H1 (cell line): ENCODE measurements at regions not wholly inside any gene's neighbourhood (a gene's known extent, or its start where the extent isn't known, plus 50 kb on each side); places are given as distances from the start of the nearest gene placed in this dataset.

Experiments used
- CTCF ChIA-PET: fragments of 300-600 bp; sonication (Branson Sonifier 250); formaldehyde crosslinking; loops from one replicate; lab custom pipeline; 2021; ENCODE audit not compliant: partially characterized antibody; lab: Charles Lee
- POLR2A ChIA-PET: fragments of 300-600 bp; sonication (Branson Sonifier 250); formaldehyde crosslinking; loops from one replicate; lab custom pipeline; 2021; ENCODE audit warnings: inconsistent platforms; ENCODE audit not compliant: partially characterized antibody; lab: Charles Lee
- DNase-seq, 2 experiments: peaks; one replicate each; pipeline versions ENCODE4 v3.0.0 to v3.0.0-alpha.2; 2010 to 2022; ENCODE audit warnings: low spot score in 2 of 2, low read depth in 1 of 2, mixed read lengths in 1 of 2
- FAIRE-seq: peaks from 2 replicates; lab custom pipeline; 2011; peaks lifted over from hg19 to GRCh38; lab: Jason Lieb, UNC
- H2AFZ ChIP-seq: 2 replicates; pipeline ENCODE4 v1.8.1; 2012; ENCODE audit warnings: low read length, inconsistent platforms
- H2AK5ac ChIP-seq: 2 replicates; pipeline ENCODE4 v1.6.1; 2013; ENCODE audit warnings: low read depth, low read length
- H2BK120ac ChIP-seq: replicated peaks from 2 replicates; pipeline ENCODE3; 2013; ENCODE audit warnings: low read depth, low read length, inconsistent platforms
- H2BK12ac ChIP-seq: 2 replicates; pipeline ENCODE4 v1.6.1; 2013; ENCODE audit warnings: low read depth, low read length
- H2BK15ac ChIP-seq: 2 replicates; pipeline ENCODE4 v1.6.1; 2013; ENCODE audit warnings: low read length
- H2BK20ac ChIP-seq: 2 replicates; pipeline ENCODE4 v1.6.1; 2013; ENCODE audit warnings: low read length
- H2BK5ac ChIP-seq: 2 replicates; pipeline ENCODE4 v1.6.1; 2013; ENCODE audit warnings: low read depth, low read length
- H3K14ac ChIP-seq: 2 replicates; pipeline ENCODE4 v1.6.1; 2013; ENCODE audit warnings: inconsistent platforms; ENCODE audit not compliant: insufficient read length
- H3K18ac ChIP-seq: 2 replicates; pipeline ENCODE4 v1.6.1; 2013; ENCODE audit warnings: low read length; ENCODE audit errors: extremely low read depth
- H3K23ac ChIP-seq: 2 replicates; pipeline ENCODE4 v1.6.1; 2013; ENCODE audit warnings: inconsistent platforms; ENCODE audit not compliant: insufficient read length
- H3K23me2 ChIP-seq: 2 replicates; pipeline ENCODE4 v1.6.1; 2013; ENCODE audit warnings: low read depth, low read length
- H3K27ac ChIP-seq: 2 replicates; pipeline ENCODE4 v1.6.1; 2011; ENCODE audit warnings: low read depth, low read length, inconsistent platforms
- H3K27me3 ChIP-seq, 4 experiments: replicated peaks in 1 of 4; 1 replicate in 1 of 4; 2 replicates in 3 of 4; pipeline versions ENCODE4 v1.6.1 to v1.8.1; 2011 to 2013; ENCODE audit warnings: low read length in 3 of 4, mild to moderate bottlenecking in 3 of 4, inconsistent platforms in 2 of 4, mixed read lengths in 2 of 4, moderate library complexity in 1 of 4; ENCODE audit not compliant: control insufficient read depth in 3 of 4, insufficient read depth in 3 of 4; ENCODE audit errors: extremely low read depth in 1 of 4
- H3K36me3 ChIP-seq, 4 experiments: 2 replicates each; pipeline versions ENCODE4 v1.6.1 to v1.8.1; 2011 to 2013; ENCODE audit warnings: mild to moderate bottlenecking in 4 of 4, low read length in 3 of 4, moderate library complexity in 2 of 4, control low read depth in 1 of 4, inconsistent platforms in 1 of 4; ENCODE audit not compliant: insufficient read depth in 4 of 4, control insufficient read depth in 2 of 4
- H3K4ac ChIP-seq: replicated peaks from 2 replicates; pipeline ENCODE3; 2013; ENCODE audit warnings: low read length, low read depth, mixed read lengths, inconsistent platforms; ENCODE audit not compliant: insufficient read length
- H3K4me1 ChIP-seq, 4 experiments: replicated peaks in 1 of 4; 1 replicate in 1 of 4; 2 replicates in 3 of 4; pipeline versions ENCODE4 v1.6.1 to v1.8.1; 2011 to 2013; ENCODE audit warnings: low read length in 3 of 4, inconsistent platforms in 2 of 4, mixed read lengths in 1 of 4; ENCODE audit not compliant: insufficient read depth in 4 of 4, control insufficient read depth in 3 of 4
- H3K4me2 ChIP-seq, 2 experiments: 2 replicates each; pipeline versions ENCODE4 v1.6.1 to v1.8.1; 2011 to 2013; ENCODE audit warnings: low read depth in 2 of 2, low read length in 2 of 2, control low read depth in 1 of 2, inconsistent platforms in 1 of 2, mild to moderate bottlenecking in 1 of 2; ENCODE audit not compliant: insufficient read depth in 1 of 2
- H3K4me3 ChIP-seq, 4 experiments: fragments of 200-600, 300-600 bp in 1 of 4; sonication (generic), shearing (Covaris generic), sonication (Bioruptor Twin) in 1 of 4; 2 replicates each; pipeline versions ENCODE4 v1.5.1 to v1.8.1; 2011 to 2016; ENCODE audit warnings: low read length in 4 of 4, low read depth in 3 of 4, control low read depth in 2 of 4, inconsistent platforms in 2 of 4, mild to moderate bottlenecking in 2 of 4, mixed read lengths in 1 of 4, moderate library complexity in 1 of 4; ENCODE audit not compliant: insufficient read depth in 2 of 4; ENCODE audit errors: extremely low read depth in 1 of 4
- H3K56ac ChIP-seq: replicated peaks from 2 replicates; pipeline ENCODE3; 2013; ENCODE audit warnings: low read depth, mild to moderate bottlenecking, mixed read lengths, low read length, inconsistent platforms; ENCODE audit not compliant: insufficient read length
- H3K79me1 ChIP-seq: 2 replicates; pipeline ENCODE4 v1.6.1; 2013; ENCODE audit warnings: low read depth, low read length, control low read depth
- H3K79me2 ChIP-seq, 2 experiments: 2 replicates each; pipeline versions ENCODE4 v1.6.1 to v1.8.1; 2012 to 2013; ENCODE audit warnings: low read length in 2 of 2, mild to moderate bottlenecking in 2 of 2, inconsistent platforms in 1 of 2; ENCODE audit not compliant: insufficient read depth in 2 of 2, control insufficient read depth in 1 of 2
- H3K9ac ChIP-seq, 4 experiments: replicated peaks in 1 of 4; 1 replicate in 1 of 4; 2 replicates in 3 of 4; pipeline versions ENCODE4 v1.6.1 to v1.8.1; 2011 to 2013; ENCODE audit warnings: low read depth in 3 of 4, low read length in 3 of 4, control low read depth in 2 of 4, mild to moderate bottlenecking in 2 of 4, moderate library complexity in 2 of 4, inconsistent platforms in 1 of 4; ENCODE audit errors: extremely low read depth in 1 of 4
- H3K9me3 ChIP-seq, 2 experiments: 2 replicates each; pipeline versions ENCODE4 v1.6.1 to v1.8.1; 2012 to 2013; ENCODE audit warnings: mild to moderate bottlenecking in 2 of 2, moderate library complexity in 2 of 2, control low read depth in 1 of 2, inconsistent platforms in 1 of 2, low read depth in 1 of 2, low read length in 1 of 2, mixed read lengths in 1 of 2; ENCODE audit not compliant: insufficient read depth in 2 of 2
- H4K20me1 ChIP-seq, 2 experiments: replicated peaks in 1 of 2; 2 replicates each; pipeline versions ENCODE3 to v1.8.1; 2011 to 2013; ENCODE audit warnings: inconsistent platforms in 2 of 2, low read length in 2 of 2, mild to moderate bottlenecking in 1 of 2; ENCODE audit not compliant: insufficient read depth in 2 of 2, control insufficient read depth in 1 of 2
- H4K5ac ChIP-seq: 2 replicates; pipeline ENCODE4 v1.6.1; 2013; ENCODE audit warnings: low read length, low read depth, mixed read lengths, inconsistent platforms; ENCODE audit not compliant: insufficient read length
- H4K8ac ChIP-seq: 2 replicates; pipeline ENCODE4 v1.8.0; 2013; ENCODE audit warnings: mild to moderate bottlenecking, moderate library complexity, low read length, inconsistent platforms; ENCODE audit not compliant: insufficient read depth; ENCODE audit errors: extremely low read depth
- H4K91ac ChIP-seq: replicated peaks from 2 replicates; pipeline ENCODE3; 2013; ENCODE audit warnings: low read length, mixed read lengths, inconsistent platforms; ENCODE audit not compliant: insufficient read length
- BRCA1 ChIP-seq: IDR thresholded peaks from 2 replicates; pipeline ENCODE4 v1.6.1; 2012; ENCODE audit warnings: low read depth, low read length, improper control_type of control experiment
- CREB1 ChIP-seq: IDR thresholded peaks from 2 replicates; pipeline ENCODE4 v1.6.1; 2012; ENCODE audit warnings: inconsistent platforms
- HDAC6 ChIP-seq: IDR thresholded peaks from one replicate; pipeline ENCODE4 v1.7.1; 2012; ENCODE audit warnings: low read depth, mild to moderate bottlenecking, inconsistent platforms, low read length, moderate library complexity
- JUN ChIP-seq: IDR thresholded peaks from 2 replicates; pipeline ENCODE4 v1.6.1; 2011; ENCODE audit warnings: low read depth, mild to moderate bottlenecking, improper control_type of control experiment, low read length
- JUND ChIP-seq: IDR thresholded peaks from 2 replicates; pipeline ENCODE4 v1.6.1; 2011; ENCODE audit warnings: mild to moderate bottlenecking, improper control_type of control experiment, low read length
- KDM4A ChIP-seq: IDR thresholded peaks from one replicate; pipeline ENCODE4 v1.7.1; 2012; ENCODE audit warnings: low read depth, mild to moderate bottlenecking, moderate library complexity, low read length, inconsistent platforms; ENCODE audit not compliant: severe bottlenecking
- PHF8 ChIP-seq: fragments of 200-600 bp; sonication (generic); conservative IDR thresholded peaks from 2 replicates; pipeline ENCODE4 v1.7.1; 2012; ENCODE audit warnings: low read depth, mild to moderate bottlenecking, inconsistent platforms, low read length, moderate library complexity
- POLR2A ChIP-seq, 2 experiments: IDR thresholded peaks; 1 replicate in 1 of 2; 2 replicates in 1 of 2; pipeline ENCODE4 v1.6.1; 2011; ENCODE audit warnings: low read depth in 2 of 2, low read length in 2 of 2, mild to moderate bottlenecking in 2 of 2; ENCODE audit errors: control extremely low read depth in 1 of 2
- POLR2AphosphoS5 ChIP-seq: IDR thresholded peaks from 2 replicates; pipeline ENCODE4 v1.6.1; 2011; ENCODE audit warnings: low read depth, low read length
- POU5F1 ChIP-seq: IDR thresholded peaks from 2 replicates; pipeline ENCODE4 v1.6.1; 2011; ENCODE audit warnings: low read depth, mild to moderate bottlenecking, low read length, moderate library complexity
- RAD21 ChIP-seq, 2 experiments: IDR thresholded peaks in 1 of 2; conservative IDR thresholded peaks in 1 of 2; 2 replicates each; pipeline ENCODE4 v1.6.1; 2011; ENCODE audit warnings: low read depth in 2 of 2, low read length in 2 of 2, improper control_type of control experiment in 1 of 2, inconsistent platforms in 1 of 2, mild to moderate bottlenecking in 1 of 2, moderate library complexity in 1 of 2
- RXRA ChIP-seq: IDR thresholded peaks from 2 replicates; pipeline ENCODE4 v1.6.1; 2011; ENCODE audit warnings: low read depth, mild to moderate bottlenecking, low read length, moderate library complexity; ENCODE audit not compliant: insufficient read depth
- SIN3A ChIP-seq, 2 experiments: IDR thresholded peaks in 1 of 2; conservative IDR thresholded peaks in 1 of 2; 2 replicates each; pipeline ENCODE4 v1.6.1; 2011 to 2012; ENCODE audit warnings: low read length in 2 of 2, improper control_type of control experiment in 1 of 2, low read depth in 1 of 2, mild to moderate bottlenecking in 1 of 2
- SIX5 ChIP-seq: IDR thresholded peaks from 2 replicates; pipeline ENCODE4 v1.6.1; 2011; ENCODE audit warnings: mild to moderate bottlenecking, low read depth, low read length
- SP4 ChIP-seq: IDR thresholded peaks from 2 replicates; pipeline ENCODE4 v1.6.1; 2012; ENCODE audit warnings: low read length, inconsistent platforms
- SRF ChIP-seq: IDR thresholded peaks from 2 replicates; pipeline ENCODE4 v1.6.1; 2011; ENCODE audit warnings: mild to moderate bottlenecking, low read depth, low read length, moderate library complexity
- SUZ12 ChIP-seq: fragments of 200-600 bp; sonication (generic); IDR thresholded peaks from 2 replicates; pipeline ENCODE4 v1.6.1; 2012; ENCODE audit warnings: mild to moderate bottlenecking, inconsistent platforms, low read length, moderate library complexity, mixed read lengths
- WGBS, 2 experiments: shearing (Covaris generic) in 1 of 2; methylation state at CpG; one replicate each; pipeline versions ENCODE4 v1.1.6 to v1.1.7; 2013 to 2015; ENCODE audit warnings: low lambda C conversion rate in 2 of 2, mixed read lengths in 2 of 2, inconsistent platforms in 1 of 2, low coverage in 1 of 2, missing lambda C conversion rate in 1 of 2; ENCODE audit not compliant: insufficient replicate concordance in 2 of 2, insufficient coverage in 1 of 2, insufficient read length in 1 of 2; ENCODE audit errors: extremely low coverage in 1 of 2, missing lambda C conversion rate in 1 of 2; 5-methylcytosine and 5-hydroxymethylcytosine counted together

- Histone ChIP-seq H3K79me1 (no peaks in the 10 kb centered on the region), H3K14ac (no peak overlapping the region), H4K8ac (no peak overlapping the region), H3K4me2 (no peak overlapping the region), H3K18ac (no peak overlapping the region), H3K23me2 (no peaks in the 10 kb centered on the region), H2BK5ac (no peak overlapping the region), H2BK12ac (no peak overlapping the region), H3K27ac (no peak overlapping the region), H3K27me3 (no peaks in the 10 kb centered on the region), H3K4me3 (no peak overlapping the region), H3K4me1 (no peaks in the 10 kb centered on the region), H4K91ac (no peak overlapping the region), H3K36me3 (no peaks in the 10 kb centered on the region), H3K23ac (no peak overlapping the region), H2AK5ac (no peak overlapping the region), H3K56ac (no peak overlapping the region), H4K5ac (no peak overlapping the region), H3K9ac (no peak overlapping the region), H3K4ac (no peak overlapping the region), H3K9me3 (no peaks in the 10 kb centered on the region), H2BK15ac (no peak overlapping the region), H2BK20ac (no peak overlapping the region), H4K20me1 (no peaks in the 10 kb centered on the region), H2BK120ac (no peak overlapping the region), H2AFZ (no peak overlapping the region), H3K79me2 (no peaks in the 10 kb centered on the region)
- WGBS, 2 experiments, result 97% methylated on average over 2 of the region's 2 CpGs; no CpG with 5 or more reads in 1 of the 2 experiments
- no peak for FAIRE-seq
- ChIA-PET POLR2A (no interaction called here), CTCF (no interaction called here)
- no peak for DNase-seq
- TF ChIP-seq POLR2AphosphoS5 (no peak), SIX5 (no peak), POLR2A (IDR thresholded peaks at IDR 0.05; ENCODE audit: control extremely low read depth in 1 of 2, low read depth in 2 of 2, low read length in 2 of 2) (no peak), HDAC6 (no peak), POU5F1 (no peak), RAD21 (IDR thresholded peaks at IDR 0.05 in 1 of 2, conservative IDR thresholded peaks at IDR 0.05 in 1 of 2; ENCODE audit: low read depth in 2 of 2, low read length in 2 of 2) (no peak), RXRA (no peak), SIN3A (conservative IDR thresholded peaks at IDR 0.05 in 1 of 2, IDR thresholded peaks at IDR 0.05 in 1 of 2; ENCODE audit: low read depth in 1 of 2, low read length in 2 of 2) (no peak), JUND (no peak), JUN (no peak), KDM4A (no peak), SP4 (no peak), SUZ12 (no peak), BRCA1 (no peak), CREB1 (no peak), SRF (no peak), PHF8 (no peak)
These were observed 1215.9 kb downstream of the CDH8 start for GRCh38 chr16:60820361-60820760.
